Hepatocyte (in vitro differentiated cells): ENCODE measurements at regions not wholly inside any gene's neighbourhood (a gene's known extent, or its start where the extent isn't known, plus 50 kb on each side); places are given as distances from the start of the nearest gene placed in this dataset.
A peak's percentile ranks its signal among the peaks of the same experiment; 100 is the strongest.
"Not testable (repeated sequence)": the region's sequence is repeated elsewhere in the genome, so short reads cannot be mapped to it uniquely, and the experiment has no call there.

ENCODE experiments used
- DNase-seq: peaks from one replicate; pipeline ENCODE4 v3.0.0-alpha.2; 2016; ENCODE audit warnings: low spot score
- H2AFZ ChIP-seq: fragments of 200-600 bp; sonication (generic); 2 replicates; pipeline ENCODE4 v1.6.0; 2016; ENCODE audit warnings: antibody characterized with exemption, mild to moderate bottlenecking
- H3K27ac ChIP-seq: fragments of 200-600 bp; sonication (generic); 2 replicates; pipeline ENCODE4 v1.5.1; 2016; ENCODE audit warnings: mild to moderate bottlenecking
- H3K27me3 ChIP-seq: fragments of 200-600 bp; sonication (generic); 2 replicates; pipeline ENCODE4 v1.6.1; 2016
- H3K36me3 ChIP-seq: fragments of 200-600 bp; sonication (generic); replicated peaks from 2 replicates; pipeline ENCODE4 v1.5.1; 2016; ENCODE audit warnings: low read depth; ENCODE audit not compliant: insufficient read depth
- H3K4me1 ChIP-seq: fragments of 200-600 bp; sonication (generic); 2 replicates; pipeline ENCODE4 v1.5.1; 2016; ENCODE audit warnings: mild to moderate bottlenecking, moderate library complexity; ENCODE audit not compliant: insufficient read depth
- H3K4me2 ChIP-seq: fragments of 200-600 bp; sonication (generic); 2 replicates; pipeline ENCODE4 v1.6.0; 2016
- H3K4me3 ChIP-seq: fragments of 200-600 bp; sonication (generic); 2 replicates; pipeline ENCODE4 v1.5.1; 2016; ENCODE audit warnings: mild to moderate bottlenecking
- H3K79me2 ChIP-seq: fragments of 200-600 bp; sonication (generic); 2 replicates; pipeline ENCODE4 v1.6.0; 2017; ENCODE audit warnings: mild to moderate bottlenecking
- H3K9me2 ChIP-seq: fragments of 200-600 bp; sonication (generic); replicated peaks from 2 replicates; pipeline ENCODE4 v1.6.0; 2017; ENCODE audit warnings: mild to moderate bottlenecking; ENCODE audit not compliant: insufficient read depth
- H3K9me3 ChIP-seq: fragments of 200-600 bp; sonication (generic); 2 replicates; pipeline ENCODE4 v1.5.1; 2016; ENCODE audit warnings: low read depth, mild to moderate bottlenecking
- H4K20me1 ChIP-seq: fragments of 200-600 bp; sonication (generic); 2 replicates; pipeline ENCODE4 v1.6.0; 2016; ENCODE audit warnings: mild to moderate bottlenecking; ENCODE audit not compliant: insufficient read depth, poor library complexity, severe bottlenecking
- EZH2 ChIP-seq: fragments of 200-600 bp; sonication (generic); IDR thresholded peaks from 2 replicates; pipeline ENCODE4 v1.6.1; 2016; ENCODE audit warnings: antibody characterized with exemption, mild to moderate bottlenecking, borderline replicate concordance
- EZH2phosphoT487 ChIP-seq: fragments of 200-600 bp; sonication (generic); IDR thresholded peaks from one replicate; pipeline ENCODE4 v1.6.1; 2018; ENCODE audit warnings: antibody characterized with exemption, mild to moderate bottlenecking, low read depth, moderate library complexity; ENCODE audit not compliant: unreplicated experiment, severe bottlenecking
- WGBS: methylation state at CpG from one replicate; pipeline ENCODE4 v1.1.6; 2016; ENCODE audit warnings: low lambda C conversion rate; ENCODE audit errors: missing lambda C conversion rate; 5-methylcytosine and 5-hydroxymethylcytosine counted together
- TF ChIP-seq, protein P1 (sequence below): fragments of 200-600 bp; sonication (generic); IDR thresholded peaks from 2 replicates; pipeline ENCODE4 v1.5.1; 2016; ENCODE audit warnings: antibody characterized with exemption, mild to moderate bottlenecking; ENCODE audit not compliant: poor library complexity

DNA sequence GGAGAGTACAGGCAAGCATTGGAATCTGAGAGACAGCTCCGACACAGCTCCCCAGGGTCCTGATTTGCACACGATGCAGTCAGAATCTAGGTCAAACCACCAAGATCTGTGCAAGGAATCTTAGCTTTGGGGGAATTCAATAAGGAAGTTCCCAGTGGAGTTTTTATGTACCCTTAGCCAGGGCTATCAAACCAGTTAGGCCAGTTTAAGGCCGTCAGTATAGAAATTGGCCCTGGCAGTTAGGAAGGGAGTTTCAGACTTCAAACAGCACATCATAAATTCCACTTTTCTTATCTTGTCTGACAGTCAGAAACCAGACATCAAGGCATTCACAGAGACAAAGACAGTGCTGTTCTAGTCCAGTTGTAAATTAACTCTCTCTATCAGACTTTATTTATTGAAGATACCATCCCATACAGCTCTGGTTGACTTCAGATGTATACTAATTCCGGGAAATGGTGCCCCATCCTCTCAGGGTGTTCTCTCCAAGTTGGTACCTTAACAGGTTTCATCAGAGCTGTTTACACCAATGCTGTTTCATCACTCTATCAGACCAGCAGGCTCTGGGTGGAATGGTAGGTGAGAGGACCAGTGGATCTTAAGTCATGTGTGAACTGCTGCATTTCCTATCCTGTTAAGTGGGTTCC is 157.5 kb upstream of the ATF7IP start:
- no peak for TF ChIP-seq EZH2
- TF ChIP-seq EZH2phosphoT487 = no peak
- TF ChIP-seq, protein P1, sequence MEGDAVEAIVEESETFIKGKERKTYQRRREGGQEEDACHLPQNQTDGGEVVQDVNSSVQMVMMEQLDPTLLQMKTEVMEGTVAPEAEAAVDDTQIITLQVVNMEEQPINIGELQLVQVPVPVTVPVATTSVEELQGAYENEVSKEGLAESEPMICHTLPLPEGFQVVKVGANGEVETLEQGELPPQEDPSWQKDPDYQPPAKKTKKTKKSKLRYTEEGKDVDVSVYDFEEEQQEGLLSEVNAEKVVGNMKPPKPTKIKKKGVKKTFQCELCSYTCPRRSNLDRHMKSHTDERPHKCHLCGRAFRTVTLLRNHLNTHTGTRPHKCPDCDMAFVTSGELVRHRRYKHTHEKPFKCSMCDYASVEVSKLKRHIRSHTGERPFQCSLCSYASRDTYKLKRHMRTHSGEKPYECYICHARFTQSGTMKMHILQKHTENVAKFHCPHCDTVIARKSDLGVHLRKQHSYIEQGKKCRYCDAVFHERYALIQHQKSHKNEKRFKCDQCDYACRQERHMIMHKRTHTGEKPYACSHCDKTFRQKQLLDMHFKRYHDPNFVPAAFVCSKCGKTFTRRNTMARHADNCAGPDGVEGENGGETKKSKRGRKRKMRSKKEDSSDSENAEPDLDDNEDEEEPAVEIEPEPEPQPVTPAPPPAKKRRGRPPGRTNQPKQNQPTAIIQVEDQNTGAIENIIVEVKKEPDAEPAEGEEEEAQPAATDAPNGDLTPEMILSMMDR = no peak
- Histone ChIP-seq H3K9me2 (no peaks in the 10 kb centered on the region), H3K36me3 (no peaks in the 10 kb centered on the region), H3K4me3 (no peak overlapping the region), H2AFZ (no peak overlapping the region), H3K27ac (peak overlapping the region; percentile 97), H3K27me3 (no peaks in the 10 kb centered on the region), H4K20me1 (no peaks in the 10 kb centered on the region), H3K4me1 (peaks cover 42% of the 10 kb centered on the region), H3K9me3 (no peaks in the 10 kb centered on the region), H3K79me2 (no peaks in the 10 kb centered on the region), H3K4me2 (peak overlapping the region; percentile 41)
- WGBS = 13% methylated on average over 4 of the region's 4 CpGs
- peak; percentile 74 for DNase-seq

DNA sequence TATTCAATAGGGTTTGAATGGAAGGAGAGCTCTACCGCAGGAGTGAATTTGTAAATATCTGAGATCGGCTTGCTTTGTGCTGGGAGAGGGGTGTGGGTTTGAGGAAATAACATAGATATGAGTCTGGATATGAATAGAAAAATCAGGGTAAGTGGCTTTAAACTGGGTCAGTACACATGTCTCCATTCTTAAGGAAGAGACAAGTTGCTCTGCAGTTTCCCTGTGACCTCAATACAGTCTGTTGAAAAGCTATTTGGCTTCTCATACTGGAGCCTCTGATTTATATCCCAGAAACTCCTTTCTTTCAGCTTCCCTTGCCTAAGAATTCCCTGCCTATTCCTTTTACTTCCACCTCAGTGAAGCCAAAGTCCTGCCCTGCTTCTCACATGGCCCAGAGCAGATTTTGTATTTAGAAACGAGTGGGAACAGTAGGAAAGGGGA is 153.5 kb upstream of the ATF7IP start:
- no peak overlapping the region for H2AFZ ChIP-seq
- 58% methylated on average over 3 of the region's 3 CpGs for WGBS

DNA sequence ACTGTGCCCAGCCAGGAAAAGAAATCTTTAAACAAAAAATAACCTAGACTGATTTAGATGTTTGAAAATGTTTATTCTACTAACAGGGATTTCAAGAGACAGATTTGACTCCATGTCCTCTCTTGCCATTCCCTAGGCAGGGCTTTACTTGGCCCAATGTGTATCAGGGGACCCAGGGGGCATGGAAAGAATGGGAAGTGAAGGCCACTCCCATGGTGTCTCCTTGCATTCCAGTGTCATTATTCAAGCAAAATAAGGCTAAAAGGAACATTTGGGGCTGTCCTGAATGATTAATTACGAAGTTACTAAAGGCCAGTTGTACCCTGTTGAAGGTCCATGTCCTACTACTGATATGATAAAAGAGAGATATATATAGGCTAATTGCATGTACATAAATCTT is 151.9 kb upstream of the ATF7IP start:
- no peaks in the 10 kb centered on the region for H3K27me3 ChIP-seq
- no peaks in the 10 kb centered on the region for H3K9me2 ChIP-seq
- peaks cover 39% of the 10 kb centered on the region for H3K4me1 ChIP-seq
- H3K4me2 ChIP-seq = no peak overlapping the region
- no peak overlapping the region for H3K4me3 ChIP-seq
- no peaks in the 10 kb centered on the region for H3K36me3 ChIP-seq
- TF ChIP-seq, protein P1 = no peak
- TF ChIP-seq EZH2 (no peak), EZH2phosphoT487 (no peak)
- no peak overlapping the region for H2AFZ ChIP-seq
- no peaks in the 10 kb centered on the region for H3K79me2 ChIP-seq
- no peaks in the 10 kb centered on the region for H4K20me1 ChIP-seq
- no peaks in the 10 kb centered on the region for H3K9me3 ChIP-seq
- DNase-seq = no peak
- 72% methylated on average over 1 of the region's 1 CpG for WGBS
- H3K27ac ChIP-seq = peak overlapping the region; percentile 85

More for the DNA sequence above, 153.5 kb upstream of the ATF7IP start:
- peak overlapping the region; percentile 85 for H3K27ac ChIP-seq
- H3K36me3 ChIP-seq = no peaks in the 10 kb centered on the region
- no peak overlapping the region for H3K4me3 ChIP-seq
- H3K9me3 ChIP-seq = no peaks in the 10 kb centered on the region
- no peaks in the 10 kb centered on the region for H3K9me2 ChIP-seq
- peak; percentile 28 for DNase-seq
- no peaks in the 10 kb centered on the region for H3K79me2 ChIP-seq
- H3K4me2 ChIP-seq = peak overlapping the region; percentile 44
- TF ChIP-seq EZH2phosphoT487 (no peak), EZH2 (no peak)
- TF ChIP-seq, protein P1 = no peak
- no peaks in the 10 kb centered on the region for H4K20me1 ChIP-seq
- no peaks in the 10 kb centered on the region for H3K27me3 ChIP-seq
- H3K4me1 ChIP-seq = peaks cover 50% of the 10 kb centered on the region

DNA sequence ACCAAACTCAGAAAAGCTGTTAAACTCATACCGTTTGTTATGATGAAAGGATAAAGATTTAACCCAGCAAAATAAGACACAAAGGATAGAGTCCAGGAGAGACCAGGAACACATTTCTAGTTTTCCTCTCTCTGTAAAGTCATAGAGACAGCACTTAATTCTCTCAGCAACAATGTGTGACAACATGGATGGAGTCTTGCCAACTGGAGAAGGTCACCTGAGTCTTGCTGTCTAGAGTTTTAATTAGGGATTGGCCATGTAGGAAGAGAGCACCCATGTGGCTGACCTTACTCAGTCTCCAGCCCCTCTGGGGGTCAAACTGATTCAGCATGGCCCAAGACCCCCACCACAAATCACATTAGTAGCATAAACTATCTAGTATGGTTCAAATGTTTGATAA is 151.0 kb upstream of the ATF7IP start:
- peak overlapping the region; percentile 85 for H3K27ac ChIP-seq
- no peaks in the 10 kb centered on the region for H3K36me3 ChIP-seq
- no peak for DNase-seq
- no peak for TF ChIP-seq EZH2phosphoT487
- no peak for TF ChIP-seq EZH2
- TF ChIP-seq, protein P1 = no peak
- no peaks in the 10 kb centered on the region for H3K9me3 ChIP-seq
- H3K27me3 ChIP-seq = no peaks in the 10 kb centered on the region
- no peaks in the 10 kb centered on the region for H4K20me1 ChIP-seq
- no peak overlapping the region for H2AFZ ChIP-seq
- H3K4me1 ChIP-seq = peaks cover 37% of the 10 kb centered on the region
- no peaks in the 10 kb centered on the region for H3K9me2 ChIP-seq
- no peaks in the 10 kb centered on the region for H3K79me2 ChIP-seq
- WGBS = 95% methylated on average over 1 of the region's 1 CpG
- H3K4me3 ChIP-seq = no peak overlapping the region
- no peak overlapping the region for H3K4me2 ChIP-seq

DNA sequence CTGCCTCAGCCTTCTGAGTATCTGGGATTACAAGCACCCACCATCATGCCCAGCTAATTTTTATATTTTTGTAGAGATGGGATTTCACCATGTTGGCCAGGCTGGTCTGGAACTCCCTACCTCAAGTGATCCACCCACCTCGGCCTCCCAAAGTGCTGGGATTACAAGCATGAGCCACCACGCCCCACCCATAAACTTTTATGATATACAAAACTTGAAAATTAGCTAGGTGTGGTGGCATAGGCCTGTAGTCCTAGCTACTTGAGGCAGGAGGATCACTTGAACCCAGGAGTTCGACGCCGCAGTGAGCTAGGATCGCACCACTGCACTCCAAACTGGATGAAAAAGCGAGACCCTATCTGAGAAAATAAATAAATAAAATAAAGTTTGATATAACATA is 149.5 kb upstream of the ATF7IP start:
- not testable (repeated sequence) for H3K36me3 ChIP-seq, H3K79me2 ChIP-seq, H4K20me1 ChIP-seq, H3K4me3 ChIP-seq, H3K9me2 ChIP-seq, H3K27ac ChIP-seq, DNase-seq, H3K9me3 ChIP-seq, H3K27me3 ChIP-seq
- Histone ChIP-seq H2AFZ (peak overlapping the region; percentile 37), H3K4me2 (peak overlapping the region; percentile 1), H3K4me1 (peaks cover 35% of the 10 kb centered on the region)
- WGBS = 92% methylated on average over 7 of the region's 7 CpGs
